VCaP (cell line): ENCODE measurements at regions not wholly inside any gene's neighbourhood (a gene's known extent, or its start where the extent isn't known, plus 50 kb on each side); places are given as distances from the start of the nearest gene placed in this dataset.

ENCODE experiments used
- H3K27ac ChIP-seq: fragments of 450-650 bp; 2 replicates; pipeline ENCODE4 v1.5.1; 2017
- CTCF ChIP-seq: fragments of 450-650 bp; conservative IDR thresholded peaks from 2 replicates; pipeline ENCODE4 v1.5.1; 2017; ENCODE audit warnings: mild to moderate bottlenecking, moderate library complexity

- H3K27ac ChIP-seq, result no peak overlapping the region
- no peak for TF ChIP-seq CTCF
Measured at GRCh38 chrX:40843643-40844042, 108.3 kb upstream of the MED14 start.

- no peak for TF ChIP-seq CTCF
- H3K27ac ChIP-seq, result no peak overlapping the region
Measured at GRCh38 chrX:40844471-40844870, 109.1 kb upstream of the MED14 start.

- TF ChIP-seq CTCF, result no peak
- H3K27ac ChIP-seq, result no peak overlapping the region
Measured at GRCh38 chrX:40845331-40845911, 110.1 kb upstream of the MED14 start.

- no peak for TF ChIP-seq CTCF
Measured at GRCh38 chrX:40849906-40850823, 114.8 kb upstream of the MED14 start.

GRCh38 chrX:40852586-40852985 lies 117.2 kb upstream of the MED14 start:
- no peak overlapping the region for H3K27ac ChIP-seq

More at GRCh38 chrX:40849906-40850823, 114.8 kb upstream of the MED14 start:
- H3K27ac ChIP-seq, result no peak overlapping the region

GRCh38 chrX:40853004-40853815 lies 117.9 kb upstream of the MED14 start:
- H3K27ac ChIP-seq, result no peak overlapping the region
- TF ChIP-seq CTCF, result no peak

More at GRCh38 chrX:40852586-40852985, 117.2 kb upstream of the MED14 start:
- TF ChIP-seq CTCF, result no peak

- no peak for TF ChIP-seq CTCF
- H3K27ac ChIP-seq, result no peak overlapping the region
Measured at GRCh38 chrX:40853816-40854123, 118.4 kb upstream of the MED14 start.
